HEK293 (cell line): ENCODE measurements at regions not wholly inside any gene's neighbourhood (a gene's known extent, or its start where the extent isn't known, plus 50 kb on each side); places are given as distances from the start of the nearest gene placed in this dataset.

Experiments used
- BCL11A ChIP-seq: fragments of 450-650 bp; formaldehyde crosslinking; IDR thresholded peaks from 2 replicates; pipeline ENCODE4 v1.5.1; 2016; ENCODE audit warnings: low read depth, missing biosample characterization, missing genetic modification characterization
- CTCF ChIP-seq: fragments of 450-650 bp; formaldehyde crosslinking; IDR thresholded peaks from 2 replicates; pipeline ENCODE4 v1.5.1; 2016; ENCODE audit warnings: missing biosample characterization, missing genetic modification characterization
- MYNN ChIP-seq: fragments of 450-650 bp; formaldehyde crosslinking; IDR thresholded peaks from 2 replicates; pipeline ENCODE4 v1.5.1; 2016; ENCODE audit warnings: missing biosample characterization, missing genetic modification characterization, borderline replicate concordance
- RBAK ChIP-seq: fragments of 450-650 bp; formaldehyde crosslinking; IDR thresholded peaks from 2 replicates; pipeline ENCODE4 v1.5.1; 2016; ENCODE audit warnings: missing biosample characterization, missing genetic modification characterization
- ZBTB1 ChIP-seq: fragments of 450-650 bp; formaldehyde crosslinking; IDR thresholded peaks from 2 replicates; pipeline ENCODE4 v1.5.1; 2016; ENCODE audit warnings: missing biosample characterization, missing genetic modification characterization
- ZNF121 ChIP-seq: fragments of 450-650 bp; formaldehyde crosslinking; IDR thresholded peaks from 2 replicates; pipeline ENCODE4 v1.5.1; 2016; ENCODE audit warnings: missing biosample characterization, missing genetic modification characterization
- ZNF133 ChIP-seq: fragments of 450-650 bp; formaldehyde crosslinking; IDR thresholded peaks from 2 replicates; pipeline ENCODE4 v1.5.1; 2016; ENCODE audit warnings: missing biosample characterization, missing genetic modification characterization
- ZNF362 ChIP-seq: fragments of 450-650 bp; formaldehyde crosslinking; IDR thresholded peaks from 2 replicates; pipeline ENCODE4 v1.5.1; 2016; ENCODE audit warnings: missing biosample characterization, missing genetic modification characterization
- ZNF394 ChIP-seq: fragments of 450-650 bp; formaldehyde crosslinking; IDR thresholded peaks from 2 replicates; pipeline ENCODE4 v1.5.1; 2016; ENCODE audit warnings: missing biosample characterization, missing genetic modification characterization, mild to moderate bottlenecking, moderate library complexity, borderline replicate concordance
- TF ChIP-seq, protein P1 (sequence below): fragments of 450-650 bp; formaldehyde crosslinking; IDR thresholded peaks from 2 replicates; pipeline ENCODE4 v1.5.1; 2016; ENCODE audit warnings: missing biosample characterization, missing genetic modification characterization
- TF ChIP-seq, protein P2 (sequence below): fragments of 450-650 bp; formaldehyde crosslinking; IDR thresholded peaks from 2 replicates; pipeline ENCODE4 v1.5.1; 2016; ENCODE audit warnings: missing biosample characterization, missing genetic modification characterization

- TF ChIP-seq ZBTB1 (tag by site-specific recombination) (no peak), CTCF (tag by site-specific recombination) (no peak), ZNF362 (no peak), MYNN (tag by site-specific recombination) (no peak), RBAK (tag by site-specific recombination) (no peak), ZNF121 (tag by site-specific recombination) (no peak), BCL11A (tag by site-specific recombination) (no peak), ZNF394 (tag by site-specific recombination) (no peak), ZNF133 (no peak)
- TF ChIP-seq, protein P1, sequence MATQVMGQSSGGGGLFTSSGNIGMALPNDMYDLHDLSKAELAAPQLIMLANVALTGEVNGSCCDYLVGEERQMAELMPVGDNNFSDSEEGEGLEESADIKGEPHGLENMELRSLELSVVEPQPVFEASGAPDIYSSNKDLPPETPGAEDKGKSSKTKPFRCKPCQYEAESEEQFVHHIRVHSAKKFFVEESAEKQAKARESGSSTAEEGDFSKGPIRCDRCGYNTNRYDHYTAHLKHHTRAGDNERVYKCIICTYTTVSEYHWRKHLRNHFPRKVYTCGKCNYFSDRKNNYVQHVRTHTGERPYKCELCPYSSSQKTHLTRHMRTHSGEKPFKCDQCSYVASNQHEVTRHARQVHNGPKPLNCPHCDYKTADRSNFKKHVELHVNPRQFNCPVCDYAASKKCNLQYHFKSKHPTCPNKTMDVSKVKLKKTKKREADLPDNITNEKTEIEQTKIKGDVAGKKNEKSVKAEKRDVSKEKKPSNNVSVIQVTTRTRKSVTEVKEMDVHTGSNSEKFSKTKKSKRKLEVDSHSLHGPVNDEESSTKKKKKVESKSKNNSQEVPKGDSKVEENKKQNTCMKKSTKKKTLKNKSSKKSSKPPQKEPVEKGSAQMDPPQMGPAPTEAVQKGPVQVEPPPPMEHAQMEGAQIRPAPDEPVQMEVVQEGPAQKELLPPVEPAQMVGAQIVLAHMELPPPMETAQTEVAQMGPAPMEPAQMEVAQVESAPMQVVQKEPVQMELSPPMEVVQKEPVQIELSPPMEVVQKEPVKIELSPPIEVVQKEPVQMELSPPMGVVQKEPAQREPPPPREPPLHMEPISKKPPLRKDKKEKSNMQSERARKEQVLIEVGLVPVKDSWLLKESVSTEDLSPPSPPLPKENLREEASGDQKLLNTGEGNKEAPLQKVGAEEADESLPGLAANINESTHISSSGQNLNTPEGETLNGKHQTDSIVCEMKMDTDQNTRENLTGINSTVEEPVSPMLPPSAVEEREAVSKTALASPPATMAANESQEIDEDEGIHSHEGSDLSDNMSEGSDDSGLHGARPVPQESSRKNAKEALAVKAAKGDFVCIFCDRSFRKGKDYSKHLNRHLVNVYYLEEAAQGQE (tag by site-specific recombination), result no peak
- TF ChIP-seq, protein P2, sequence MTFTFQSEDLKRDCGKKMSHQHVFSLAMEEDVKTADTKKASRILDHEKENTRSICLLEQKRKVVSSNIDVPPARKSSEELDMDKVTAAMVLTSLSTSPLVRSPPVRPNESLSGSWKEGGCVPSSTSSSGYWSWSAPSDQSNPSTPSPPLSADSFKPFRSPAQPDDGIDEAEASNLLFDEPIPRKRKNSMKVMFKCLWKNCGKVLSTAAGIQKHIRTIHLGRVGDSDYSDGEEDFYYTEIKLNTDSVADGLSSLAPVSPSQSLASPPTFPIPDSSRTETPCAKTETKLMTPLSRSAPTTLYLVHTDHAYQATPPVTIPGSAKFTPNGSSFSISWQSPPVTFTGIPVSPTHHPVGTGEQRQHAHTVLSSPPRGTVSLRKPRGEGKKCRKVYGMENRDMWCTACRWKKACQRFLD (tag by site-specific recombination), result no peak
Measured at GRCh38 chr11:112345706-112346105, 85.0 kb upstream of the PLET1 start.
